ENCODE measurements at regions not wholly inside any gene's neighbourhood (a gene's known extent, or its start where the extent isn't known, plus 50 kb on each side); places are given as distances from the start of the nearest gene placed in this dataset.

GRCh38 chr4:141449927-141450326 is 186.5 kb upstream of the IL15 start:
- Histone ChIP-seq H3K36me3 (ENCODE audit: low read depth) (no peaks in the 10 kb centered on the region), H3K27me3 (ENCODE audit: insufficient read depth, low read depth) (no peaks in the 10 kb centered on the region), H3F3A (ENCODE audit: insufficient read depth, low read depth) (no peaks in the 10 kb centered on the region), H3K4me3 (no peak overlapping the region), H3K4me2 (no peak overlapping the region), H3K9me2 (ENCODE audit: insufficient read depth) (no peaks in the 10 kb centered on the region), H3K4me1 (replicated peaks; ENCODE audit: insufficient read depth) (no peaks in the 10 kb centered on the region), H4K20me1 (ENCODE audit: insufficient read depth) (no peaks in the 10 kb centered on the region), H3K79me2 (ENCODE audit: low read depth) (no peaks in the 10 kb centered on the region), H2AFZ (no peak overlapping the region), H3K9me3 (ENCODE audit: insufficient read depth, low read depth) (no peaks in the 10 kb centered on the region), H3K27ac (no peak overlapping the region)
- intact Hi-C loops (cut with micrococcal nuclease; ENCODE audit: unreplicated experiment): no loop called here
- TF ChIP-seq CTCF (conservative IDR thresholded peaks at IDR 0.05) (no peak), EZH2 (IDR thresholded peaks at IDR 0.05; ENCODE audit: low read depth) (no peak)
- ChIA-PET POLR2A (ENCODE audit: unreplicated experiment) (no interaction called here), CTCF (no interaction called here)
- BruUV-seq (replicated peaks): no TSS peak
- no peak for DNase-seq

- Histone ChIP-seq H3K4me1 (replicated peaks; ENCODE audit: insufficient read depth) (no peaks in the 10 kb centered on the region), H3K9me2 (ENCODE audit: insufficient read depth) (no peaks in the 10 kb centered on the region), H3K27me3 (ENCODE audit: insufficient read depth, low read depth) (no peaks in the 10 kb centered on the region), H3K36me3 (ENCODE audit: low read depth) (no peaks in the 10 kb centered on the region), H4K20me1 (ENCODE audit: insufficient read depth) (no peaks in the 10 kb centered on the region), H3K27ac (no peak overlapping the region), H3K4me3 (no peak overlapping the region), H2AFZ (no peak overlapping the region), H3F3A (ENCODE audit: insufficient read depth, low read depth) (no peaks in the 10 kb centered on the region), H3K79me2 (ENCODE audit: low read depth) (no peaks in the 10 kb centered on the region), H3K9me3 (ENCODE audit: insufficient read depth, low read depth) (no peaks in the 10 kb centered on the region), H3K4me2 (no peak overlapping the region)
- DNase-seq: peak in 1 of 2 experiments; percentile 2
- ChIA-PET POLR2A (ENCODE audit: unreplicated experiment) (no interaction called here), CTCF (no interaction called here)
- no peak for TF ChIP-seq EZH2 (IDR thresholded peaks at IDR 0.05; ENCODE audit: low read depth)
- no peak for TF ChIP-seq CTCF (conservative IDR thresholded peaks at IDR 0.05)
- intact Hi-C loops (cut with micrococcal nuclease; ENCODE audit: unreplicated experiment): no loop called here
- no TSS peak for BruUV-seq (replicated peaks)
Measured at GRCh38 chr4:141455651-141456050, 180.7 kb upstream of the IL15 start.

DNA sequence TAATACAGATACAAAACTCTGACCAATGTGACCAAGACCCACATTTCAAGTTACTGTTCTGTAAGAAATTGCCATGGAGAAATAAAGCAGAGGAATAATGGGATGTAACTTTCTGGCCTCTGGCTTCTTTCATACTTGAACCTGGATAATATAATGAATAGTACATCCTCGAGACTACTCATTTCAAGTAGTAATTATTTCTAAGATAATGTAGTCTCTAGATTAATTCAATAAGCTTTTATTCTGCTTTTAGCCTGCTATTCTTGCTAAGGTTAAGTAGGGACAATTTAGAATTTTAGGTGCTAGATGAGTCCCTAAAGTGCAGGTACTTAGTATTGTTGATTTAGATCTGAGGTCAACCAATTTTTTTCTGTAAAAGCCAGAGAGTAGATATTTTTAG is 178.7 kb upstream of the IL15 start:
- no peaks in the 10 kb centered on the region for H3K79me2 ChIP-seq (ENCODE audit: low read depth)
- no peaks in the 10 kb centered on the region for H3K9me2 ChIP-seq (ENCODE audit: insufficient read depth)
- H3K4me3 ChIP-seq: no peak overlapping the region
- no peaks in the 10 kb centered on the region for H3K27me3 ChIP-seq (ENCODE audit: insufficient read depth, low read depth)
- no peak overlapping the region for H2AFZ ChIP-seq
- H3K4me2 ChIP-seq: no peak overlapping the region
- H3F3A ChIP-seq (ENCODE audit: insufficient read depth, low read depth): no peaks in the 10 kb centered on the region
- H4K20me1 ChIP-seq (ENCODE audit: insufficient read depth): no peaks in the 10 kb centered on the region
- no peak overlapping the region for H3K27ac ChIP-seq
- DNase-seq: no peak
- no peaks in the 10 kb centered on the region for H3K4me1 ChIP-seq (replicated peaks; ENCODE audit: insufficient read depth)
- intact Hi-C loops (cut with micrococcal nuclease; ENCODE audit: unreplicated experiment): no loop called here
- no TSS peak for BruUV-seq (replicated peaks)
- no peaks in the 10 kb centered on the region for H3K36me3 ChIP-seq (ENCODE audit: low read depth)
- no peaks in the 10 kb centered on the region for H3K9me3 ChIP-seq (ENCODE audit: insufficient read depth, low read depth)
- TF ChIP-seq CTCF (conservative IDR thresholded peaks at IDR 0.05) (no peak), EZH2 (IDR thresholded peaks at IDR 0.05; ENCODE audit: low read depth) (no peak)
- ChIA-PET CTCF (no interaction called here), POLR2A (ENCODE audit: unreplicated experiment) (interaction anchor here (0.7 kb wide), 1 partner anchor 193 kb away, joined by 4 read pairs; no protein-coding TSS in a partner anchor)
